ENCODE measurements at regions not wholly inside any gene's neighbourhood (a gene's known extent, or its start where the extent isn't known, plus 50 kb on each side); places are given as distances from the start of the nearest gene placed in this dataset.

- DNase-seq (ENCODE audit: extremely low read depth, low read depth): no peak
- TF ChIP-seq CTCF (IDR thresholded peaks at IDR 0.05; ENCODE audit: low read depth, low read length): no peak
These were observed 123.7 kb downstream of the UBE2U start for GRCh38 chr1:64327119-64327518.

- DNase-seq (ENCODE audit: extremely low read depth, low read depth): no peak
- TF ChIP-seq CTCF (IDR thresholded peaks at IDR 0.05; ENCODE audit: low read depth, low read length): no peak
These were observed 124.8 kb downstream of the UBE2U start for GRCh38 chr1:64328193-64328592.

GRCh38 chr1:64330839-64331238 lies 127.4 kb downstream of the UBE2U start:
- DNase-seq (ENCODE audit: extremely low read depth, low read depth): no peak
- TF ChIP-seq CTCF (IDR thresholded peaks at IDR 0.05; ENCODE audit: low read depth, low read length): no peak

GRCh38 chr1:64335636-64336035 lies 132.2 kb downstream of the UBE2U start:
- no peak for DNase-seq (ENCODE audit: extremely low read depth, low read depth)
- TF ChIP-seq CTCF (IDR thresholded peaks at IDR 0.05; ENCODE audit: low read depth, low read length): no peak

GRCh38 chr1:64337475-64337874 lies 132.5 kb upstream of the CACHD1 start:
- DNase-seq (ENCODE audit: extremely low read depth, low read depth): no peak
- TF ChIP-seq CTCF (IDR thresholded peaks at IDR 0.05; ENCODE audit: low read depth, low read length): no peak

GRCh38 chr1:64337926-64338325 lies 132.0 kb upstream of the CACHD1 start:
- DNase-seq (ENCODE audit: extremely low read depth, low read depth): no peak

GRCh38 chr1:64340361-64340760 lies 129.6 kb upstream of the CACHD1 start:
- TF ChIP-seq CTCF (IDR thresholded peaks at IDR 0.05; ENCODE audit: low read depth, low read length): no peak

More at GRCh38 chr1:64337926-64338325, 132.0 kb upstream of the CACHD1 start:
- no peak for TF ChIP-seq CTCF (IDR thresholded peaks at IDR 0.05; ENCODE audit: low read depth, low read length)

More at GRCh38 chr1:64340361-64340760, 129.6 kb upstream of the CACHD1 start:
- no peak for DNase-seq (ENCODE audit: extremely low read depth, low read depth)

All from AG09319 (cell line).